ENCODE measurements at regions not wholly inside any gene's neighbourhood (a gene's known extent, or its start where the extent isn't known, plus 50 kb on each side); places are given as distances from the start of the nearest gene placed in this dataset.

- DNase-seq (ENCODE audit: low read depth) = no peak
These were observed 98.5 kb upstream of the GJB5 start for GRCh38 chr1:34656299-34656698.

- DNase-seq (ENCODE audit: low read depth) = no peak
These were observed 98.1 kb upstream of the GJB5 start for GRCh38 chr1:34656731-34657130.

- DNase-seq (ENCODE audit: low read depth) = no peak
These were observed 97.6 kb upstream of the GJB5 start for GRCh38 chr1:34657266-34657665.

GRCh38 chr1:34657849-34658248, 97.0 kb upstream of the GJB5 start:
- DNase-seq (ENCODE audit: low read depth) = no peak

GRCh38 chr1:34663031-34663430, 91.8 kb upstream of the GJB5 start:
- DNase-seq (ENCODE audit: low read depth) = no peak

- no peak for DNase-seq (ENCODE audit: low read depth)
These were observed 86.8 kb upstream of the GJB5 start for GRCh38 chr1:34668063-34668462.

GRCh38 chr1:34670982-34671381, 83.9 kb upstream of the GJB5 start:
- no peak for DNase-seq (ENCODE audit: low read depth)

GRCh38 chr1:34671887-34672286, 83.0 kb upstream of the GJB5 start:
- DNase-seq (ENCODE audit: low read depth) = no peak

- peak; percentile 38 for DNase-seq (ENCODE audit: low read depth)
These were observed 73.1 kb upstream of the GJB5 start for GRCh38 chr1:34681480-34682451.

GRCh38 chr1:34682452-34683223, 72.2 kb upstream of the GJB5 start:
- no peak for DNase-seq (ENCODE audit: low read depth)

- DNase-seq (ENCODE audit: low read depth) = no peak
These were observed 71.2 kb upstream of the GJB5 start for GRCh38 chr1:34683616-34684015.

- no peak for DNase-seq (ENCODE audit: low read depth)
These were observed 70.6 kb upstream of the GJB5 start for GRCh38 chr1:34684266-34684665.

GRCh38 chr1:34685225-34685624, 69.6 kb upstream of the GJB5 start:
- DNase-seq (ENCODE audit: low read depth) = no peak

GRCh38 chr1:34686531-34686930, 68.3 kb upstream of the GJB5 start:
- no peak for DNase-seq (ENCODE audit: low read depth)

- DNase-seq (ENCODE audit: low read depth) = no peak
These were observed 66.7 kb upstream of the GJB5 start for GRCh38 chr1:34688006-34688741.

GRCh38 chr1:34690269-34690668, 64.6 kb upstream of the GJB5 start:
- DNase-seq (ENCODE audit: low read depth) = no peak

GRCh38 chr1:34693081-34693480, 61.8 kb upstream of the GJB5 start:
- no peak for DNase-seq (ENCODE audit: low read depth)

GRCh38 chr1:34694383-34694782, 60.5 kb upstream of the GJB5 start:
- no peak for DNase-seq (ENCODE audit: low read depth)

- DNase-seq (ENCODE audit: low read depth) = no peak
These were observed 59.3 kb upstream of the GJB5 start for GRCh38 chr1:34695580-34695979.

- no peak for DNase-seq (ENCODE audit: low read depth)
These were observed 58.6 kb upstream of the GJB5 start for GRCh38 chr1:34696230-34696629.

- DNase-seq (ENCODE audit: low read depth) = no peak
These were observed 57.9 kb upstream of the GJB5 start for GRCh38 chr1:34696981-34697380.

GRCh38 chr1:34697818-34698217, 57.0 kb upstream of the GJB5 start:
- no peak for DNase-seq (ENCODE audit: low read depth)

All from iris pigment epithelial cell (primary cell).